HT-29 (cell line): ENCODE measurements at regions not wholly inside any gene's neighbourhood (a gene's known extent, or its start where the extent isn't known, plus 50 kb on each side); places are given as distances from the start of the nearest gene placed in this dataset.
"Not testable (repeated sequence)": the region's sequence is repeated elsewhere in the genome, so short reads cannot be mapped to it uniquely, and the experiment has no call there.

ENCODE experiments used
- DNase-seq: peaks from one replicate; pipeline ENCODE4 v3.0.0-alpha.2; 2015; ENCODE audit warnings: low spot score

GRCh38 chr5:72597456-72597948 is 90.3 kb upstream of the ZNF366 start:
- no peak for DNase-seq

- DNase-seq, result no peak
Measured at GRCh38 chr5:72596956-72597355, 89.7 kb upstream of the ZNF366 start.

- DNase-seq, result no peak
Measured at GRCh38 chr5:72588640-72589039, 81.4 kb upstream of the ZNF366 start.

- DNase-seq, result no peak
Measured at GRCh38 chr5:72587661-72588308, 80.6 kb upstream of the ZNF366 start.

GRCh38 chr5:72586788-72587530 is 79.7 kb upstream of the ZNF366 start:
- no peak for DNase-seq

GRCh38 chr5:72584466-72584865 is 77.3 kb upstream of the ZNF366 start:
- no peak for DNase-seq

GRCh38 chr5:72579290-72579689 is 72.1 kb upstream of the ZNF366 start:
- DNase-seq, result not testable (repeated sequence)

- DNase-seq, result no peak
Measured at GRCh38 chr5:72572236-72572765, 65.1 kb upstream of the ZNF366 start.

- no peak for DNase-seq
Measured at GRCh38 chr5:72569408-72569944, 62.3 kb upstream of the ZNF366 start.

GRCh38 chr5:72566746-72567145 is 59.5 kb upstream of the ZNF366 start:
- no peak for DNase-seq

GRCh38 chr5:72565513-72566289 is 58.5 kb upstream of the ZNF366 start:
- no peak for DNase-seq

- no peak for DNase-seq
Measured at GRCh38 chr5:72562717-72563116, 55.5 kb upstream of the ZNF366 start.

- DNase-seq, result no peak
Measured at GRCh38 chr5:72561148-72561972, 54.1 kb upstream of the ZNF366 start.

GRCh38 chr5:72559866-72560766 is 52.9 kb upstream of the ZNF366 start:
- no peak for DNase-seq

- no peak for DNase-seq
Measured at GRCh38 chr5:72558383-72558782, 51.2 kb upstream of the ZNF366 start.

- DNase-seq, result no peak
Measured at GRCh38 chr5:72558046-72558336, 50.8 kb upstream of the ZNF366 start.

- DNase-seq, result no peak
Measured at GRCh38 chr5:72557167-72558045, 50.2 kb upstream of the ZNF366 start.
